Stomach smooth muscle (tissue), 2 donors: ENCODE measurements at regions not wholly inside any gene's neighbourhood (a gene's known extent, or its start where the extent isn't known, plus 50 kb on each side); places are given as distances from the start of the nearest gene placed in this dataset.

Experiments
- H3K27ac ChIP-seq: one replicate; pipeline ENCODE4 v1.7.0; 2013; ENCODE audit warnings: mild to moderate bottlenecking, low read length, inconsistent platforms
- H3K27me3 ChIP-seq, 2 donors: one replicate each; pipeline ENCODE4 v1.7.0; 2013; ENCODE audit warnings: low read length in 2 of 2; ENCODE audit not compliant: insufficient read depth in 2 of 2, control insufficient read depth in 1 of 2
- H3K36me3 ChIP-seq, 2 donors: one replicate each; pipeline ENCODE4 v1.7.0; 2013; ENCODE audit warnings: low read length in 2 of 2; ENCODE audit not compliant: control insufficient read depth in 2 of 2, insufficient read depth in 2 of 2
- H3K4me1 ChIP-seq: one replicate; pipeline ENCODE4 v1.7.0; 2013; ENCODE audit warnings: low read length; ENCODE audit not compliant: control insufficient read depth, insufficient read depth
- H3K4me3 ChIP-seq, 2 donors: one replicate each; pipeline ENCODE4 v1.7.0; 2013; ENCODE audit warnings: low read length in 2 of 2
- H3K9ac ChIP-seq, 2 donors: one replicate each; pipeline ENCODE4 v1.7.0; 2013; ENCODE audit warnings: low read length in 2 of 2, mild to moderate bottlenecking in 1 of 2
- H3K9me3 ChIP-seq, 2 donors: one replicate each; pipeline ENCODE4 v1.7.0; 2013; ENCODE audit warnings: low read length in 2 of 2; ENCODE audit not compliant: control insufficient read depth in 2 of 2
- donor health status: healthy.
- donor health status: Pancreatic carcinoma.

- H3K4me1 ChIP-seq: no peaks in the 10 kb centered on the region
- no peaks in the 10 kb centered on the region for H3K9me3 ChIP-seq
- H3K9ac ChIP-seq: no peak overlapping the region
- H3K4me3 ChIP-seq: no peak overlapping the region
- no peaks in the 10 kb centered on the region for H3K36me3 ChIP-seq
- H3K27ac ChIP-seq: no peak overlapping the region
- no peaks in the 10 kb centered on the region for H3K27me3 ChIP-seq
Measured at GRCh38 chr11:80525663-80526405, 1085.0 kb upstream of the TENM4 start.

GRCh38 chr11:80524349-80524748 is 1083.5 kb upstream of the TENM4 start:
- Histone ChIP-seq H3K27me3 (no peaks in the 10 kb centered on the region), H3K9me3 (no peaks in the 10 kb centered on the region), H3K36me3 (no peaks in the 10 kb centered on the region), H3K4me3 (no peak overlapping the region), H3K9ac (no peak overlapping the region), H3K27ac (no peak overlapping the region), H3K4me1 (no peaks in the 10 kb centered on the region)

- Histone ChIP-seq H3K4me3 (no peak overlapping the region), H3K9ac (no peak overlapping the region), H3K9me3 (peaks cover 0 to 3% of the 10 kb centered on the region in 2 donors), H3K4me1 (no peaks in the 10 kb centered on the region), H3K27me3 (no peaks in the 10 kb centered on the region), H3K27ac (no peak overlapping the region), H3K36me3 (no peaks in the 10 kb centered on the region)
Measured at GRCh38 chr11:80523057-80523456, 1082.2 kb upstream of the TENM4 start.

- no peaks in the 10 kb centered on the region for H3K27me3 ChIP-seq
- no peaks in the 10 kb centered on the region for H3K36me3 ChIP-seq
- no peaks in the 10 kb centered on the region for H3K4me1 ChIP-seq
Measured at GRCh38 chr11:80521592-80521991, 1080.8 kb upstream of the TENM4 start.

GRCh38 chr11:80520507-80520887 is 1079.7 kb upstream of the TENM4 start:
- Histone ChIP-seq H3K36me3 (no peaks in the 10 kb centered on the region), H3K4me3 (no peak overlapping the region), H3K4me1 (no peaks in the 10 kb centered on the region), H3K27me3 (no peaks in the 10 kb centered on the region), H3K27ac (no peak overlapping the region), H3K9ac (no peak overlapping the region), H3K9me3 (peaks cover 0 to 4% of the 10 kb centered on the region in 2 donors)

More at GRCh38 chr11:80521592-80521991, 1080.8 kb upstream of the TENM4 start:
- H3K9me3 ChIP-seq: peaks cover 0 to 4% of the 10 kb centered on the region in 2 donors
- no peak overlapping the region for H3K9ac ChIP-seq
- H3K27ac ChIP-seq: no peak overlapping the region
- no peak overlapping the region for H3K4me3 ChIP-seq

- H3K9me3 ChIP-seq: peaks cover 0 to 4% of the 10 kb centered on the region in 2 donors
- H3K36me3 ChIP-seq: no peaks in the 10 kb centered on the region
- H3K4me3 ChIP-seq: no peak overlapping the region
- H3K27me3 ChIP-seq: no peaks in the 10 kb centered on the region
- H3K27ac ChIP-seq: no peak overlapping the region
- H3K9ac ChIP-seq: no peak overlapping the region
- H3K4me1 ChIP-seq: no peaks in the 10 kb centered on the region
Measured at GRCh38 chr11:80519596-80520506, 1079.0 kb upstream of the TENM4 start.

GRCh38 chr11:80517701-80518100 is 1076.9 kb upstream of the TENM4 start:
- Histone ChIP-seq H3K27ac (no peak overlapping the region), H3K9ac (no peak overlapping the region), H3K4me1 (no peaks in the 10 kb centered on the region), H3K36me3 (no peaks in the 10 kb centered on the region), H3K9me3 (peaks cover 0 to 4% of the 10 kb centered on the region in 2 donors), H3K4me3 (no peak overlapping the region), H3K27me3 (no peaks in the 10 kb centered on the region)

GRCh38 chr11:80515097-80515496 is 1074.3 kb upstream of the TENM4 start:
- Histone ChIP-seq H3K36me3 (no peaks in the 10 kb centered on the region), H3K9ac (no peak overlapping the region), H3K9me3 (peaks cover 0 to 4% of the 10 kb centered on the region in 2 donors), H3K4me1 (no peaks in the 10 kb centered on the region), H3K27ac (no peak overlapping the region), H3K27me3 (no peaks in the 10 kb centered on the region), H3K4me3 (no peak overlapping the region)

- no peaks in the 10 kb centered on the region for H3K9me3 ChIP-seq
- H3K9ac ChIP-seq: no peak overlapping the region
- H3K27ac ChIP-seq: no peak overlapping the region
- no peaks in the 10 kb centered on the region for H3K4me1 ChIP-seq
- no peaks in the 10 kb centered on the region for H3K36me3 ChIP-seq
- H3K27me3 ChIP-seq: no peaks in the 10 kb centered on the region
- H3K4me3 ChIP-seq: no peak overlapping the region
Measured at GRCh38 chr11:80512491-80512890, 1071.7 kb upstream of the TENM4 start.

GRCh38 chr11:80505771-80506170 is 1064.9 kb upstream of the TENM4 start:
- no peaks in the 10 kb centered on the region for H3K36me3 ChIP-seq
- H3K27ac ChIP-seq: no peak overlapping the region
- H3K9me3 ChIP-seq: peaks cover 0 to 3% of the 10 kb centered on the region in 2 donors
- H3K9ac ChIP-seq: no peak overlapping the region
- H3K4me1 ChIP-seq: no peaks in the 10 kb centered on the region
- no peaks in the 10 kb centered on the region for H3K27me3 ChIP-seq
- H3K4me3 ChIP-seq: no peak overlapping the region
